WI38 (cell line): ENCODE measurements at regions not wholly inside any gene's neighbourhood (a gene's known extent, or its start where the extent isn't known, plus 50 kb on each side); places are given as distances from the start of the nearest gene placed in this dataset.
"Not testable (repeated sequence)": the region's sequence is repeated elsewhere in the genome, so short reads cannot be mapped to it uniquely, and the experiment has no call there.

Experiments
- H3K4me3 ChIP-seq: 2 replicates; pipeline ENCODE4 v1.5.1; 2011; ENCODE audit warnings: low read depth, mild to moderate bottlenecking, control low read depth, low read length
- TF ChIP-seq, protein P1 (sequence below): IDR thresholded peaks from 2 replicates; pipeline ENCODE4 v1.5.1; 2012; ENCODE audit warnings: low read depth, mild to moderate bottlenecking, control low read depth, low read length

DNA sequence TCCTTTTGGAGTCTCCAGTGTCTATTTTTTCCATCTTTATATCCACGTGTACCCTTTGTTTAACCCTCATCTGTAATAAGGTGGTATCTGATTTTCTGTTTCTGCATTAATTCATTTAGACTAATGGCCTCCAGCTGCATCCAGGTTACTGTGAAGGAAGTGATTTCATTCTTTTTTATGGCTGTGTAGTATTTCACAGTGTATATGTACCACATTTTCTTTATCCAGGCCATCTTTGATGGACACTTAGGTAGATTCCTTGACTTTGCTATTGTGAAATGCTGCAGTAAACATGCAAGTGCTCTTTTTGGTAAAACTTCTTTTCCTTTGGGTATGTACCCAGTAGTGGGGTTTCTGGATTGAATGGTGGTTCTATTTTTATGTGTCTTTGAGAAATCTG lies 128.0 kb upstream of the MTPN start:
- H3K4me3 ChIP-seq, result no peak overlapping the region
- TF ChIP-seq, protein P1, sequence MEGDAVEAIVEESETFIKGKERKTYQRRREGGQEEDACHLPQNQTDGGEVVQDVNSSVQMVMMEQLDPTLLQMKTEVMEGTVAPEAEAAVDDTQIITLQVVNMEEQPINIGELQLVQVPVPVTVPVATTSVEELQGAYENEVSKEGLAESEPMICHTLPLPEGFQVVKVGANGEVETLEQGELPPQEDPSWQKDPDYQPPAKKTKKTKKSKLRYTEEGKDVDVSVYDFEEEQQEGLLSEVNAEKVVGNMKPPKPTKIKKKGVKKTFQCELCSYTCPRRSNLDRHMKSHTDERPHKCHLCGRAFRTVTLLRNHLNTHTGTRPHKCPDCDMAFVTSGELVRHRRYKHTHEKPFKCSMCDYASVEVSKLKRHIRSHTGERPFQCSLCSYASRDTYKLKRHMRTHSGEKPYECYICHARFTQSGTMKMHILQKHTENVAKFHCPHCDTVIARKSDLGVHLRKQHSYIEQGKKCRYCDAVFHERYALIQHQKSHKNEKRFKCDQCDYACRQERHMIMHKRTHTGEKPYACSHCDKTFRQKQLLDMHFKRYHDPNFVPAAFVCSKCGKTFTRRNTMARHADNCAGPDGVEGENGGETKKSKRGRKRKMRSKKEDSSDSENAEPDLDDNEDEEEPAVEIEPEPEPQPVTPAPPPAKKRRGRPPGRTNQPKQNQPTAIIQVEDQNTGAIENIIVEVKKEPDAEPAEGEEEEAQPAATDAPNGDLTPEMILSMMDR, result no peak

DNA sequence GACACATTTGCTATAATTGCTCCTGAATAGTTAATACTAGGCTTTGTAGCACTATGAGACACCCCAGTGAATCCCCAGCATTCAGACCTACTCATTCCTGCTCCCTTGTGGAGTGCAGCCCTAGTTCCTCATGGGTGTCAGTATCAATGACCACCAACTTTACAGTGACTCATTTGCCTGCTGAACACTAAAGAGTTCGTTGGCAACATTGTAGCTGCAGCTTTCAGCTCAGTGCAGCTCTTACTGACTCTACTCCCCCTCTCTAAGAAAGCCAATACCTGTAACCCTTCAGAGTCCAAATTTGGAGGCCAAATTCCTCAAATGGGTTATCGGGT lies 127.1 kb upstream of the MTPN start:
- no peak overlapping the region for H3K4me3 ChIP-seq
- TF ChIP-seq, protein P1, result no peak

DNA sequence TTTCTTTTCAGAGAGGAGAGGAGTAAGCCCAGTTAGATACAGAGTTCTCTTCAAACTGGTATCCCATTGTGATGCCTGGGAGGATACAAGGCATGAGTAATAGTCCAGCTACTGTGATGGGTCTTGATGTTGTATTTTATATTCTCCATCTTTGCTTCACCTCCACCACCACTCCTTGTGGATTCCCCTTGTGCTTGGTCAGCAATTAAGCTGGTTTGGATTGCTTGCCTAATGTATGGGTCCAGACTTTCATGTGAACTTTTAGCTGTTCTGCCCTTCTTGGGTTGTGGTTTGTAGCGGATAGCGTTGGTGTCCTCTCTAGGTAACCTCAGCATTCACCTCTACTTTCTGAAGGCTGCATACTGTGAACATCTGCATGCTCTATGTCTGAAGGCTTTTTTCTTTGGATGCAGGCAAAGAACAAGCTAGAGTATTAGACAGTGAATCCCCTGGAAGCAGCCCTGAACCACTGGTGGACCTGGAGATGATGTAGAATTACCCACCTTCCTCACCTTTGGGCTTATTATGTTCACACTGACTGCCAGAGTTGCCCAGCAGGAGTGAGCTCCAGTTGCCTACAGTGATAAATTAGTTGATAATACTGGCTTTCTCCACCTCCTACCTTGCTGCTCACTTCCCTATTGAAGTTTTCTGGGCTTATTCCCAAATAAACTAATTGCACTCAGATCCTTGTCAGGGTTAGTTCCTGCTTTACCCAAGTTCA lies 126.5 kb upstream of the MTPN start:
- TF ChIP-seq, protein P1, result no peak
- no peak overlapping the region for H3K4me3 ChIP-seq

GRCh38 chr7:136102881-136103280 lies 125.7 kb upstream of the MTPN start:
- no peak overlapping the region for H3K4me3 ChIP-seq
- TF ChIP-seq, protein P1, result no peak

DNA sequence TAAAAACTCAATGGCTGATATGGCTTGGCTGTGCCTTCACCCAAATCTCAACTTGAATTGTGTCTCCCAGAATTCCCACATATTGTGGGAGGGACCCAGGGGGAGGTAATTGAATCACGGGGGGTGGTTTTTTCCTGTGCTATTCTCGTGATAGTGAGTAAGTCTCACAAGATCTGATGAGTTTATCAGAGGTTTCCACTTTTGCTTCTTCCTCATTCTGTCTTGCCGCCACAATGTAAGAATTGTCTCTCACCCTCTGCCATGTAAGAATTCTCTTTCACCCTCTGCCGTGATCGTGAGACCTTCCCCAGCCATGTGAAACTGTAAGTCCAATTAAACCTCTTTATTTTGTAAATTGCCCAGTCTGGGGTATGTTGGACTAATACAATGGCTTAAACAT lies 115.6 kb upstream of the MTPN start:
- not testable (repeated sequence) for H3K4me3 ChIP-seq

GRCh38 chr7:136087881-136088280 lies 110.7 kb upstream of the MTPN start:
- TF ChIP-seq, protein P1, result no peak
- H3K4me3 ChIP-seq, result no peak overlapping the region

DNA sequence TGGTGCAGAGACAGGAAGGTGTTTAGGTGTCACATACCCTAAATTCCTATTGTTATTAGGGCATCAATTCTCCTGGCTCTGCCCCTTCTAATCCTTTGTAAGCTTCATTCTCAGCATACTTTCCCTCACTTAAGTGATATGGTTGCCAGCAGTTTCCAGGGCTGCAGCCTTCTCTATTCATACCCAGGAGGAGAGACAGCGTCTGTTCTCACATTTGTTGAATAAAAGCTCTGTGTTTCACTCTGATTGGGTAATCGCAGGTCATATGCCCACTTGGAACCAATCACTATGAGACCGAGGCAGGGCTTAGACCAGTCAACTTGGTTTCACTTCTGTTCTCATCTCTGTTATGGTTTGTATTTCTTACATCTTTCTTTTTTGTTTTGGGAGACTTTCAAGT lies 109.6 kb upstream of the MTPN start:
- peak overlapping the region; percentile 52 for H3K4me3 ChIP-seq
- TF ChIP-seq, protein P1, result no peak

- TF ChIP-seq, protein P1, result no peak
- no peak overlapping the region for H3K4me3 ChIP-seq
These were observed 102.8 kb upstream of the MTPN start for GRCh38 chr7:136079934-136080333.
